HG03135 (cell line): ENCODE measurements at regions not wholly inside any gene's neighbourhood (a gene's known extent, or its start where the extent isn't known, plus 50 kb on each side); places are given as distances from the start of the nearest gene placed in this dataset.
"Not testable (repeated sequence)": the region's sequence is repeated elsewhere in the genome, so short reads cannot be mapped to it uniquely, and the experiment has no call there.

Experiments used
- ATAC-seq: cut with Tn5 transposase; IDR thresholded peaks from one replicate; pipeline ENCODE4 v1.9.1; 2021; ENCODE audit warnings: mild to moderate bottlenecking, moderate library complexity; ENCODE audit not compliant: unreplicated experiment

DNA sequence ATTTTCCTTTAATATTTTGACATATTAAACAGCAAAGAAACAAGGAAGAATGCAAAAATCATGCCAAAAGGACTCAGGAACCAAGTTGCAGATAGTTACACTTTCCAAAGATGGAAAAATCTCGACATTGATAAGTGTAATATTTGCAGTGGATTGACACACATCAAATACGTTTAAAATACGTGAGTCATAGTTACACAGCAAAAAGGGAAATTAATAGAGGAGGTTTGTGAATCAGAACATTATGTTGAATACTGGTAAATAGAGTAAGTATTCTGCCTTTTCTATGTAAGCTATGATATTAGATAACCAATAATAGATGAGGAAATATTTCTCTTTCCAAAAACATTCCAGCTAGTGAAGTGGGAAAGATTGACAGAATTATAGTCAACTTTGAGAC lies 1761.3 kb upstream of the IGFBP7 start:
- ATAC-seq: no peak

DNA sequence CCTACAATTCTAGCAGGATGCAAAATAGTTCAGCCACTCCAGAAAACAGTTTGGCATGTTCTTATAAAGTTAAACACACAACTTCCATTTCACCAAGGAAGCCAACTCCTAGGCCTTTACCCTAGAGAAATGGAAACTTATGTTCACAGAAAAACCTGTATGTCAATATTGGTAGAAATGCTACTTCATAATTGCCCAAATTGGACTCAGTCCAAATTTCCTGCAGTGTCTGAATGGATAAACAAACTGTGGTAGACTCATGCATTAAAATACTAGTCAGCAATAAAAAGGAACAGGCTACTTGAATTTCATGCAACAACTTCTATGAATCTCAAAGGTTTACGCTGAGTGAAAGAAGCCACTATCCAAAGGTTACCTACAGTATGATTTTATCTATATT lies 1738.8 kb upstream of the IGFBP7 start:
- no peak for ATAC-seq

GRCh38 chr4:58843455-58843854 lies 1733.3 kb upstream of the IGFBP7 start:
- no peak for ATAC-seq

DNA sequence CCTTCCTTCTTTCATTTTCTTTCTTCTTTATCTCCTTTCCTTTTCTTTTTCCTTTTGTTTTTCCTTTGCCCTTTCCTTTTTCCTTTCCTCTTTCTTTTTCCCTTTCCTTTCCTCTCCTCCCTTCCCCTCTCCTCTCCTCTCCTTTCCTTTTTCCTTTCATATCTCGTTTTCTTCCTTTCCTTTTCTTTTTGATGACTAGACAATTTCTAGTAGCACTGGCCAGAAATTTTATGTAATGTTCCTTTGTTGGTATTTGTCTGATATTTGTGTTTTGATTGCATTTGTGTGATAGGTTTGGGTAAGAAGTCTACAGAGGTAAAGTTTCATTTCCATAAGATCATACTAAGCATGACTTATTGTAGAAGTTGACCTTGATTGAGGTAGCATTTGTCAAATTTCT lies 1722.9 kb upstream of the IGFBP7 start:
- ATAC-seq: no peak

- ATAC-seq: no peak
These were observed 1715.1 kb upstream of the IGFBP7 start for GRCh38 chr4:58825278-58825677.

DNA sequence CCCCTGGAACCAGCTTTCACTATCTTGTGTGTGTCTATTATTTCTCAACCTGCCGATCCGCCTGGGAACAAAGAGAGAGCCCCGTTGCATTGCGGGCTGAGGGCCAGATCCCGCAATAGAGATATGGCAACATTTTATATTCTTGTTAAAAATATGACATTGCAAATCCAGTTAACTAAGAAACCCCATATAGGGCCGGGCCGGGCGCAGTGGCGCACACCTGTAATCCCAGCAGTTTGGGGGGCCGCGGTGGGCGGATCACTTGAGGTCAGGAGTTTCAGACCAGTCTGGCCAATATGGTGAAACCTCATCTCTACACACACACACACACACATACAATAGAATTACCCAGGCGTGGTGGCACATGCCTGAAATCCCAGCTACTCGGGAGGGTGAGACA lies 1708.4 kb upstream of the IGFBP7 start:
- ATAC-seq: not testable (repeated sequence)

- no peak for ATAC-seq
These were observed 1699.8 kb upstream of the IGFBP7 start for GRCh38 chr4:58809948-58810347.

GRCh38 chr4:58809366-58809765 lies 1699.2 kb upstream of the IGFBP7 start:
- ATAC-seq: no peak

DNA sequence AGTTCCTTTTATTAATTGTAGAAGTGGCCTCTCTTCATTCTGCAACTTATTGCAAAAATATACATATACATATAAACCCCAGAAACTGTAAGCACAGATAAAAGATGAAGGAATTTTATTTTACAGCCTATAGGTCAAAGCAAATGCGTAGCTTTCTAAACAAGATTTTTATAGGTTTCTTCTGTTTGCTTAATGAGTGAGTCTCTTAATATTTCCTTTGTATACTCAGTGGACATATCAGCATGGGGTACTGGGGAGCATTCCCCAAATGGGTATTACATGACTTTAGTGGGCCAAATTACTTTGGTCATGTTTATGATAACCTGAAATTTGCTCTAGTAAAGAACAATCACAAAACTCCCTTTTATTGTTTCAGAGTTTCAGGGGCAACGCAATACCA lies 1698.6 kb upstream of the IGFBP7 start:
- no peak for ATAC-seq

- ATAC-seq: no peak
These were observed 1697.8 kb upstream of the IGFBP7 start for GRCh38 chr4:58807843-58808615.

- ATAC-seq: no peak
These were observed 1666.4 kb upstream of the IGFBP7 start for GRCh38 chr4:58776627-58777026.

GRCh38 chr4:58767598-58767997 lies 1657.4 kb upstream of the IGFBP7 start:
- ATAC-seq: no peak

DNA sequence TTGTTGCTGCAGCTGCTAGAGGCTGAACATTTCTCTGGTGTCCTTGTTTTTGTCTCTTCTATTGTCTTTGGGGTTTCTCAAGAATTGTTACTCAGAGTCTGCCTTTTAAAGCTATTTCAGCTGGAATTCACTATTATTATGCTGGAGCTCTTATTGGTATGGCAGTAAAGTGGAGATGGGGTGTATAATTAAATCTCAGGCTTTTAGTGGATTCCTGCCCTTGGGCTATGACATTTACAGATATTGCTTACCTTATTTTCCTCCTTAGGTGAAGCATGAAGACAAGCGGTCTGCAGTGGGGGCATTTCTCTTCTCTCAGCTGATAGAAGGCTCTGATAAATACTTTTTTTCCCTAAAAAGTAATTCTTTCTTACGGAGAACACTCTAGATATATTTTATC lies 1656.6 kb upstream of the IGFBP7 start:
- ATAC-seq: no peak

- ATAC-seq: no peak
These were observed 1651.4 kb upstream of the IGFBP7 start for GRCh38 chr4:58761563-58761962.

DNA sequence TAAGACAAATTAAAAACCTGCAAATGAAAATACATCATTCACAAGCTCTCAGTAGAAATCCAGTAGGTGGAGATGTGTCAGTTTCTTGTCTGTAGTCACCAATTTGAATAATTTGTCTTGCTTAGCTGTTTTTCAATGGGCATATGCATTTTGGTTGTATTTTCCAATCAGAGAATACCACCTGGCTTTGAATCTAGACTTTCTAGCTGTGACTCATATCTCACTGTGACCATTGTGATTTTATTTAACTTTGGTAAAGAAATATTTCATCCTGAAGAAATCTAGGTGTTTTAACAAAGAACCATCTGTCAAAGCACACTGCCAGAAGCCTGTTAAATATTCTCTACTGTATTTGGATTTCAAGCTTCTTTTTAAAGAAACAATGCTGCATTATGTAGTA lies 1650.6 kb upstream of the IGFBP7 start:
- ATAC-seq: no peak

- no peak for ATAC-seq
These were observed 1649.9 kb upstream of the IGFBP7 start for GRCh38 chr4:58760100-58760499.

DNA sequence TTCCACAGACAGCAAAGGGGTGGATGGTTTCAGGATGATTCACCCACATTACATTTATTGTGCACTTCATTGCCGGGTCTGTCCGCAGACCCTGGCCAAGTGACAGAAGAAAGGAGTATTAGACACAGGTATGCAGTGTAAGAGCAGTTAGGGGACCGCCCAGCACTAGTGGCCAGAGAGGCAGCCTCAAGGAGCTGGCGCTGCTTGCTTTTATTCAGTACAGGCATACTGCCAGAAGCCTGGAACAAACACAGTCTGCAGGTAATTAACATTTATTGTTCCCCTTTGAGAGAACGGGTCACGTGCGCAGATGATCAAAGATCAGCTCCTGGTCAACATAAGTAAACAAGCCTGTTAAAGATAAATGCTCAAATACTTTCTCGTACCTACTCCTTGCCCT lies 1639.0 kb upstream of the IGFBP7 start:
- ATAC-seq: no peak

- no peak for ATAC-seq
These were observed 1630.7 kb upstream of the IGFBP7 start for GRCh38 chr4:58740897-58741296.

GRCh38 chr4:58739275-58739674 lies 1629.1 kb upstream of the IGFBP7 start:
- no peak for ATAC-seq

DNA sequence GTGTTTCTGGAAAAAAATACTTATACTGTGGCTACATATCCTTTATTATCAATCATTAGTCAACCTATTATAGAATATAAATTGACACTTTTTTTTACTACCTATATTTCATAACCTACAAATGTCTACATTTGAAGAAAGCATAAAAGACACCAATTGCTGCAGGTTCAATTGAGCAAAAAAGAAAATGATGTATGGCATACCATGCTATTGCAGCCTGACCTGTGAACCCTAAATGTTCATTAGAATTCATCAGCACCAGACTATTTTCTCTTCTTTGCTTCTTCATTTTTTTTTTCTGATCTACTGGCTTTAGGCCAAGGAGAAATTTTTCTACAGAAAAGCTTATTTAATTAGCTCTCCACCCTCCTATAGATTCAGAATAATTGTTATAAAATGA lies 1628.2 kb upstream of the IGFBP7 start:
- ATAC-seq: no peak

DNA sequence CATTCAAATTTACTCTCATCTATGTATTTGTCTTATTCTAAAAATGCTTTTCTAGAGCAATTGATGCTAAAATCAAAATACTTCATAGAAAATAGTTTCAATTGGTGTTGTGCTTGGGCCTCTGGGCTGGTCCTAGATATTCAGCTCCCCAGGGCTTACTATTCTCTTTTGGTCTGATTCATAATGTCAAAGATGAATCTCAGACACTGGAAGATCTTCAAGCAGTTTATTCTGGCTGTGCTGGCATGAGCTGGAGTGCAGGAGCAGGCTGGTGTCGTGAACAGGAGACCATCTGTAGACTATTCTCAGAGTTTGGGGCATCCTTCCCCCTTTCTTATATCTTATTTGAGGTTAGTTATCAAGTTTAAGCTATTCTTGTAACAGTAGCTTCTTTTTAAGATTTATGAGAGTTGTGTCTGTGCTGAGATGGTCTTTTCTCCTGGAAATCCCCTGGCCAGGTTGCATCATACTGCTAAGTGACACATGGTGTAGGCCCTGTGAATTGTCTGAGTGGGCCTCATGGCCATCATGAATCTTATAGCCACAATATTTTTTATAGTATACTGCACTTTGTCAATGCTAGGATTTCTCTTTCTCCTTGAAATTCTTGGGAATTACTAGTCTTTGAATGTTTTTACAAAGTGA lies 1624.0 kb upstream of the IGFBP7 start:
- ATAC-seq: no peak

DNA sequence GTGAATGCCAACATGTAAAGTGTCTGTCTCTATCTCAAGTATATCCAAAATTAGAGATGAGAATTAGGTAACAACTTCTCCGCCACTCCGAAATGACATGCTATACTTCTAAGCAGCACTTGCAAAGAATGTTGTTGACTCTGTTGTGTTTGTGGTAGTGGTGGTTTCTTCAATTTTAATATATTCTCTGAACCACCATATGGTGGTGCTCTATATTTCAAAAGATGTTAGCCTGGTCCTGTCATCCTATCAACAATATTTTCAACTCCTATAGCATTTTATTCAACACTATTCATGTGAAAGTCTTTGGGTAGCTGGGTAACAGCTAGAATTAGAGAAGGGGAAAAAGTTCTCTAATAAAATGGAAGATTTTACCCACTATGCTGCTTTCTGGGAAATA lies 1622.8 kb upstream of the IGFBP7 start:
- no peak for ATAC-seq

DNA sequence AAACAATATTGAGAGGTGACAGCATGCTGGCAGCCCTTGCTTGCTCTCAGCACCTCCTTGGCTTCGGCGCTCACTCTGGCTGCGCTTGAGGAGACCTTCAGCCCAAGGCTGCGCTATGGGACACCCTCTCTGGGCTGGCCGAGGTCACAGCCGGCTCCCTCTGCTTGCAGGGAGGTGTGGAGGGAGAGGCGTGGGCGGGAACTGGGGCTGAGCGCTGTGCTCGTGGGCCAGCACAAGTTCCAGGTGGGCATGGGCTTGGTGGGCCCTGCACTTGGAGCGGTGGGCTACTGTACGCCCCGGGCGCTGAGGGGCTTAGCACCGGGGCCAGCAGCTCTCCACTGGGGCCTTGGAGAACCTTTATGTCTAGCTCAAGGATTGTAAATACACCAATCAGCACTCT lies 1613.8 kb upstream of the IGFBP7 start:
- ATAC-seq: no peak
